AG04449 (cell line): ENCODE measurements at regions not wholly inside any gene's neighbourhood (a gene's known extent, or its start where the extent isn't known, plus 50 kb on each side); places are given as distances from the start of the nearest gene placed in this dataset.
"Not testable (repeated sequence)": the region's sequence is repeated elsewhere in the genome, so short reads cannot be mapped to it uniquely, and the experiment has no call there.

Experiments used
- CTCF ChIA-PET: fragments of 350-600 bp; formaldehyde crosslinking; extraction: SDS; loops from one replicate; lab custom pipeline; 2021; ENCODE audit warnings: antibody characterized with exemption; lab: Yijun Ruan, JAX
- POLR2A ChIA-PET: fragments of 400-600, 350-600 bp; formaldehyde crosslinking; extraction: SDS; loops from one replicate; lab custom pipeline; 2020; ENCODE audit warnings: antibody characterized with exemption, inconsistent platforms; lab: Yijun Ruan, JAX
- DNase-seq: peaks from one replicate; pipeline ENCODE4 v3.0.0-alpha.2; 2010; ENCODE audit warnings: low read depth, low spot score
- H3K4me3 ChIP-seq: 2 replicates; pipeline ENCODE4 v1.5.1; 2011; ENCODE audit warnings: low read depth, mild to moderate bottlenecking, control low read depth, low read length
- TF ChIP-seq, protein P1 (sequence below): IDR thresholded peaks from one replicate; pipeline ENCODE4 v1.5.1; 2011; ENCODE audit warnings: mild to moderate bottlenecking, moderate library complexity, low read length, control low read depth, inconsistent platforms; ENCODE audit not compliant: insufficient read depth; ENCODE audit errors: missing control alignments

DNA sequence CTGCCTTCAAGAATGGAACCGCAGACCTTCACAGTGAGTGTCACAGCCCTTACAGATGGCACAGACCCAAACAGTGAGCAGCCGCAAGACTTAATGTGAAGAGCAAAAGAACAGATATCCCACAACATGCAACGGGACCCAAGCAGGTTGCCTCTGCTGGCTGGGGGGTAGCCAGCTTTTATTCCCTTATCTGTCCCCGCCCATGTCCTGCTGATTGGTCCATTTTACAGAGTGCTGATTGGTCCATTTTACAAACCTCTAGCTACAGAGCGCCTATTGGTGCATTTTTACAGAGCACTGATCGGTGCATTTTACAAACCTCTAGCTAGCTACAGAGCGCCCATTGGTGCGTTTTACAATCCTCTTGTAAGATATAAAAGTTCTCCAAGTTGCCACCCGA lies 102.0 kb upstream of the IGF1R start:
- no peak overlapping the region for H3K4me3 ChIP-seq
- no peak for DNase-seq
- CTCF ChIA-PET: no interaction called here
- TF ChIP-seq, protein P1, sequence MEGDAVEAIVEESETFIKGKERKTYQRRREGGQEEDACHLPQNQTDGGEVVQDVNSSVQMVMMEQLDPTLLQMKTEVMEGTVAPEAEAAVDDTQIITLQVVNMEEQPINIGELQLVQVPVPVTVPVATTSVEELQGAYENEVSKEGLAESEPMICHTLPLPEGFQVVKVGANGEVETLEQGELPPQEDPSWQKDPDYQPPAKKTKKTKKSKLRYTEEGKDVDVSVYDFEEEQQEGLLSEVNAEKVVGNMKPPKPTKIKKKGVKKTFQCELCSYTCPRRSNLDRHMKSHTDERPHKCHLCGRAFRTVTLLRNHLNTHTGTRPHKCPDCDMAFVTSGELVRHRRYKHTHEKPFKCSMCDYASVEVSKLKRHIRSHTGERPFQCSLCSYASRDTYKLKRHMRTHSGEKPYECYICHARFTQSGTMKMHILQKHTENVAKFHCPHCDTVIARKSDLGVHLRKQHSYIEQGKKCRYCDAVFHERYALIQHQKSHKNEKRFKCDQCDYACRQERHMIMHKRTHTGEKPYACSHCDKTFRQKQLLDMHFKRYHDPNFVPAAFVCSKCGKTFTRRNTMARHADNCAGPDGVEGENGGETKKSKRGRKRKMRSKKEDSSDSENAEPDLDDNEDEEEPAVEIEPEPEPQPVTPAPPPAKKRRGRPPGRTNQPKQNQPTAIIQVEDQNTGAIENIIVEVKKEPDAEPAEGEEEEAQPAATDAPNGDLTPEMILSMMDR: no peak
- POLR2A ChIA-PET: no interaction called here

DNA sequence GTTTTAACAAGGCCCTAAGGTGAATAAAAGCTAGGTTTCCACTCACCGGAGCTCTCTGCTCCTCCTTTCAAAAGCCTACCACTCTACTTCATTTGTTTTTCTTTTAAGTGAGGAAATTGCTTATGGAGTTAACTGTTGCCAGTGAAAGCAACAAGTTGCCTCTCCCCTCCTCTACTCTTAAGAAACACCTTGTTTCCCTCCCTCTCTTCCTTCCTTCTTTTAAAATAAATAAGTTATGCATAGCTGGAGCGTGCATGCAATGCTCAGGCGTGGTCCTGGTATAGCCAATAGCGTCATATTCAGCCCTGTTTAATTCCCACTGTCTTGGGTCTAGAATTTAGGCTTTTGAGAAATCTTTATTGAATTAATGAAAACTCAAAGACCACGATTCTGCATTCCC lies 101.1 kb upstream of the IGF1R start:
- DNase-seq: no peak
- TF ChIP-seq, protein P1: no peak
- POLR2A ChIA-PET: no interaction called here
- CTCF ChIA-PET: interaction anchor here (1.6 kb wide), 1 partner anchor 28 kb away, joined by 8 read pairs; no protein-coding TSS in a partner anchor
- no peak overlapping the region for H3K4me3 ChIP-seq

DNA sequence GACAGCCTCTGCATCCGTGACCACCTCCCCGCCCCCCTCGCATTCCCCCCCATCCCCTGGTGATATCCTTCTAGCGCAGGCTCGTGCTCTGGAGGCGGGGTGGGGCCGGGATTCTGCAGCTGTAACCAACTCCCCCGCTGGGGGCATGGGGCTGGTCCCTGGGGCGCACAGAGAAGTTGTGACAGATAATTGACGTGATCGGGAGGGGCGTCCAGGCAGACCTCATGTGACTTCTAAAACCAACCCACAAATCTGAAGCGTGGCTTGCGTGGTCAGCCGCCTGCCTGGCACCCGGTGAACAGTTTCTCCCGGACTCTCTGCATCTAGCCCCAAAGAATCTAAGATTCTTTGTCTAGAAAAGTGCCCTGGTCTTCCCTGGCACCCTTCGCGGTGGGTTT lies 100.6 kb upstream of the IGF1R start:
- ChIA-PET POLR2A (no interaction called here), CTCF (interaction anchor here (0.8 to 1.6 kb wide), 3 partner anchors 14 to 99 kb away, joined by 3 to 8 read pairs (median 4); no protein-coding TSS in a partner anchor)
- H3K4me3 ChIP-seq: peak overlapping the region; percentile 63
- no peak for DNase-seq
- TF ChIP-seq, protein P1: no peak

DNA sequence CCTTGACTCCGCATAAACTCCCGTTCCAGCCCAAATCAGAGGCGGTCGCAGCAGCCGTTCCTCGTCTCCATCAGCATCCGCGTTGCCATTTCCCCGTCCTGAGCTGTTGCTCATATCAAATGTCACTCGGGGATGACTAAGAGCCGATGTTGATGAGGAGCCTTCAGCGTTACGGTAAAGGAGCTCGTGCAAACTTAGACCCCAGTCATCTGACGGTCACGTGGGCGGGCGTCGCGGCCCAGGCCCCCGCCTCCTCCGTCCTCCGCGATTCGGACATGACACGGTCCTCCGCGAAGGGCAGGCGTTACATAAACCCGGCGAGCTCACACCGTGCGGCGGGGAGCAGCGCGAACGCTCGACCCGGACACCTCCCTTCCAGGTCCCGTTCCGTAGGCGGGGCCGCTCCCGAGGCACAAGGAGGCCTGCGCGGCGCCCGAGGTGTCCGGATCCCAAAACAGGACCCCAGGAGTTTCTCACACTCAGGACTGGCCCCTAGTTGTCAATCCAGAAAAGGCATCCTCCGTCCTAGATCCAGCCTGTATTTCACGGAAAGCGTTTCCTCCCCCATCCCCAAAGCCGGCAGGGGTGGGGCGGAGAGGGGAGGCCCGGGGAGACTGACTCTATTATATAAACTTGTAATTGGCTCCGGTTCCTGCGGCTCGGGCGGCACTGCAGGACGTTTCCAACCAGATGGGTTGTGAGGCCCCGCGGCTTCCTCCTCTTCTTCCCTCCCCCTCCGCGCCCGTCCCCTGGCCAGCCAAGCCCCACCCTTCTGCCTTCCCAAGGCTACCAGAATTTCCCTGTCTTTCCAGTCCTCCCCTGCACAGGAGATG lies 100.0 kb upstream of the IGF1R start:
- POLR2A ChIA-PET: no interaction called here

DNA sequence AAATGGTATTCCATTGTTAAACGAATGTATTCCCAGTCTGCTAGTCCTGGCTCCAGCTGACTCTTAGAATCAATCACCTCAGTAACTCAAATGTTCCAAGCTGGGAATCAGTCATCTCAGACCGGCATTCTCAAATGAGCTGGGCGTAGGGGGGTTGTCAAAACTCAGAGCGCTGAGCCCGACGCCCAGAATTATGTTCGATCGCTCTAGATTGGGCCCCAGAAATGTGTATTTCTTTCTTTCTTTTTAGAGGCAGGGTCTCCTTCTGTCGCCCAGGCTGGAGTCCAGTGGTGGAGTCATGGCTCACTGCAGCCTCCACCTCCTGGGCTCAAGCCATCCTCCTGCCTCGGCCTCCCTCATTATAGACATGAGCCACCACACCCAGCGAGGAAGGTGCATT lies 99.3 kb upstream of the IGF1R start:
- peak overlapping the region; percentile 63 for H3K4me3 ChIP-seq
- TF ChIP-seq, protein P1: no peak
- DNase-seq: no peak
- ChIA-PET POLR2A (no interaction called here), CTCF (no interaction called here)

More for the DNA sequence above, 100.0 kb upstream of the IGF1R start:
- CTCF ChIA-PET: interaction anchor here (0.8 to 1.6 kb wide), 3 partner anchors 14 to 98 kb away, joined by 3 to 8 read pairs (median 4); no protein-coding TSS in a partner anchor
- TF ChIP-seq, protein P1: peak; percentile 20
- DNase-seq: no peak
- H3K4me3 ChIP-seq: peak overlapping the region; percentile 63

DNA sequence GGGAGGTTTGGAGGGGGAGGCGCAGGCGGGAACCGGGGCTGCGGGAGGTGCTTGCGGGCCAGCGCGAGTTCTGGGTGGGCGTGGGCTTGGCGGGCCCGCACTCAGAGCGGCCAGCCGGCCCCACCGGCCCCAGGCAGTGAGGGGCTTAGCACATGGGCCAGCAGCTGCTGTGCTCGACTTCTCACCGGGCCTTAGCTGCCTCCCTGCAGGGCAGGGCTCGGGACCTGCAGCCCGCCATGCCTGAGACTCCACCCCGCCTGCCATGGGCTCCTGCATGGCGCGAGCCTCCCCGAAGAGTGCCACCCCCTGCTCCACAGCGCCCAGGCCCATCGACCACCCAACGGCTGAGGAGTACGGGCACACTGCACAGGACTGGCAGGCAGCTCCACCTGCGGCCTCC lies 98.6 kb upstream of the IGF1R start:
- ChIA-PET CTCF (no interaction called here), POLR2A (no interaction called here)
- no peak overlapping the region for H3K4me3 ChIP-seq
- no peak for DNase-seq
- TF ChIP-seq, protein P1: no peak

DNA sequence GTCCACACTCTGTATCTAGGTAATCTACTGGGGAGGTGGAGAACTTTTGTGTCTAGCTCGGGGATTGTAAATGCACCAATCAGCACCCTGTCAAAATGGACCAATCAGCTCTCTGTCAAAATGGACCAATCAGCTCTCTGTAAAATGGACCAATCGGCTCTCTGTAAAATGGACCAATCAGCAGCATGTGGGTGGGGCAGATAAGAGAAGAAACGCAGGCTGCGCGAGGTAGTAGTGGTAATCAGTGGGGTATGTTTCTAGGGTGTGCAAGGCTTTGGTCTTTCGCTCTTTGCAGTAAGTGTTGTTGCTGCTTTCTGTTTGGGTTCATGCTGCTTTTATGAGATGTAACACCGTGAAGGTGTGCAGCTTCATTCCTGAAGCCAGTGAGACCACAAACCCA lies 98.0 kb upstream of the IGF1R start:
- DNase-seq, POLR2A ChIA-PET, CTCF ChIA-PET, H3K4me3 ChIP-seq: not testable (repeated sequence)
